GM23338 (cell line): ENCODE measurements at regions not wholly inside any gene's neighbourhood (a gene's known extent, or its start where the extent isn't known, plus 50 kb on each side); places are given as distances from the start of the nearest gene placed in this dataset.
A peak's percentile ranks its signal among the peaks of the same experiment; 100 is the strongest.

Source experiments
- ATAC-seq: fragments of 200-7000 bp; cut with Tn5 transposase; 3 replicates; pipeline ENCODE4 v1.9.1; 2020
- DNase-seq: peaks from one replicate; pipeline ENCODE4 v3.0.0-alpha.2; 2015; ENCODE audit warnings: low spot score
- H2AFZ ChIP-seq: fragments of 200-600 bp; sonication (generic); 2 replicates; pipeline ENCODE4 v1.8.0; 2016; ENCODE audit warnings: antibody characterized with exemption, mild to moderate bottlenecking, moderate library complexity
- H3F3A ChIP-seq: fragments of 200-600 bp; sonication (generic); replicated peaks from 2 replicates; pipeline ENCODE4 v1.8.0; 2017; ENCODE audit warnings: antibody characterized with exemption, mixed run types, low read depth
- H3K27ac ChIP-seq: fragments of 200-600 bp; sonication (generic); 2 replicates; pipeline ENCODE4 v1.6.1; 2016; ENCODE audit warnings: low read depth
- H3K27me3 ChIP-seq: fragments of 200-600 bp; sonication (generic); 2 replicates; pipeline ENCODE4 v1.8.0; 2016; ENCODE audit warnings: mild to moderate bottlenecking, mixed run types, moderate library complexity; ENCODE audit not compliant: insufficient read depth
- H3K36me3 ChIP-seq: fragments of 200-600 bp; sonication (generic); 2 replicates; pipeline ENCODE4 v1.8.0; 2016; ENCODE audit warnings: mild to moderate bottlenecking; ENCODE audit not compliant: insufficient read depth
- H3K4me1 ChIP-seq: fragments of 200-600 bp; sonication (generic); 2 replicates; pipeline ENCODE4 v1.8.0; 2016; ENCODE audit warnings: mild to moderate bottlenecking, moderate library complexity; ENCODE audit not compliant: insufficient read depth
- H3K4me2 ChIP-seq: fragments of 200-600 bp; sonication (generic); 2 replicates; pipeline ENCODE4 v1.7.1; 2017; ENCODE audit warnings: mixed run types
- H3K4me3 ChIP-seq: fragments of 200-600 bp; sonication (generic); 2 replicates; pipeline ENCODE4 v1.6.1; 2016; ENCODE audit warnings: mixed run types
- H3K79me2 ChIP-seq: fragments of 200-600 bp; sonication (generic); replicated peaks from 2 replicates; pipeline ENCODE4 v1.8.0; 2017; ENCODE audit warnings: mild to moderate bottlenecking; ENCODE audit not compliant: insufficient read depth
- H3K9me2 ChIP-seq: fragments of 200-600 bp; sonication (generic); 2 replicates; pipeline ENCODE4 v1.8.0; 2017; ENCODE audit not compliant: insufficient read depth
- H4K20me1 ChIP-seq: fragments of 200-600 bp; sonication (generic); replicated peaks from 2 replicates; pipeline ENCODE4 v1.8.0; 2017; ENCODE audit warnings: mild to moderate bottlenecking; ENCODE audit not compliant: insufficient read depth
- H3K27ac Mint-ChIP-seq: 2 replicates; pipeline ENCODE4 v1.8.0; 2020; ENCODE audit warnings: inconsistent platforms, mild to moderate bottlenecking, moderate library complexity, mixed read lengths
- H3K27me3 Mint-ChIP-seq: 3 replicates; pipeline ENCODE4 v1.8.0; 2022; ENCODE audit warnings: low read depth, mild to moderate bottlenecking, moderate library complexity, mixed read lengths, inconsistent platforms; ENCODE audit not compliant: insufficient read depth, poor library complexity
- H3K36me3 Mint-ChIP-seq: 3 replicates; pipeline ENCODE4 v1.8.0; 2021; ENCODE audit warnings: low read depth, mild to moderate bottlenecking, inconsistent platforms, moderate library complexity, mixed read lengths
- H3K4me1 Mint-ChIP-seq: 3 replicates; pipeline ENCODE4 v1.8.0; 2020; ENCODE audit warnings: mild to moderate bottlenecking, inconsistent platforms, mixed read lengths
- H3K4me3 Mint-ChIP-seq: 3 replicates; pipeline ENCODE4 v1.8.0; 2021; ENCODE audit warnings: moderate library complexity, mild to moderate bottlenecking, inconsistent platforms, mixed read lengths
- H3K9me3 Mint-ChIP-seq: 3 replicates; pipeline ENCODE4 v1.8.0; 2020; ENCODE audit warnings: moderate library complexity, mild to moderate bottlenecking, inconsistent platforms, mixed read lengths
- CREB1 ChIP-seq: fragments of 250-450 bp; sonication (Bioruptor Pico); IDR thresholded peaks from 2 replicates; pipeline ENCODE4 v1.5.0; 2020; ENCODE audit warnings: low read depth, mild to moderate bottlenecking, moderate library complexity
- CTCF ChIP-seq, 2 experiments: fragments of 200-600 bp in 1 of 2; sonication (generic) in 1 of 2; conservative IDR thresholded peaks; 2 replicates each; pipeline versions ENCODE4 v1.5.1 to v1.6.1; 2016 to 2017; ENCODE audit warnings: antibody characterized with exemption in 2 of 2, low read depth in 2 of 2, mild to moderate bottlenecking in 2 of 2, moderate library complexity in 1 of 2
- EZH2 ChIP-seq: fragments of 200-600 bp; sonication (generic); IDR thresholded peaks from one replicate; pipeline ENCODE4 v1.8.0; 2017; ENCODE audit warnings: antibody characterized with exemption, mild to moderate bottlenecking, low read depth; ENCODE audit not compliant: unreplicated experiment
- EZH2phosphoT487 ChIP-seq: fragments of 200-600 bp; sonication (generic); IDR thresholded peaks from one replicate; pipeline ENCODE4 v1.8.1; 2018; ENCODE audit warnings: antibody characterized with exemption; ENCODE audit not compliant: unreplicated experiment
- JUNB ChIP-seq: IDR thresholded peaks from one replicate; pipeline ENCODE4 v1.6.1; 2016; ENCODE audit warnings: antibody characterized with exemption; ENCODE audit not compliant: unreplicated experiment
- NANOG ChIP-seq: IDR thresholded peaks from 2 replicates; pipeline ENCODE4 v1.6.1; 2016; ENCODE audit warnings: antibody characterized with exemption, borderline replicate concordance
- POLR2AphosphoS5 ChIP-seq: IDR thresholded peaks from 2 replicates; pipeline ENCODE4 v1.6.1; 2016; ENCODE audit warnings: antibody characterized with exemption, low read depth
- STAT1 ChIP-seq: IDR thresholded peaks from one replicate; pipeline ENCODE4 v1.6.1; 2016; ENCODE audit warnings: antibody characterized with exemption; ENCODE audit not compliant: unreplicated experiment
- ZNF114 ChIP-seq: fragments of 250-450 bp; sonication (Bioruptor Pico); IDR thresholded peaks from 2 replicates; pipeline ENCODE4 v1.5.0; 2020; ENCODE audit warnings: mild to moderate bottlenecking, moderate library complexity
- ZNF331 ChIP-seq: fragments of 250-450 bp; sonication (Bioruptor Pico); IDR thresholded peaks from 2 replicates; pipeline ENCODE4 v1.5.0; 2020; ENCODE audit warnings: low read depth, mild to moderate bottlenecking, moderate library complexity
- ZNF462 ChIP-seq: fragments of 250-450 bp; sonication (Bioruptor Pico); IDR thresholded peaks from 2 replicates; pipeline ENCODE4 v1.5.0; 2020; ENCODE audit warnings: mild to moderate bottlenecking, moderate library complexity
- TF ChIP-seq, protein P1 (sequence below): IDR thresholded peaks from 2 replicates; pipeline ENCODE4 v1.6.1; 2016; ENCODE audit warnings: antibody characterized with exemption
- TF ChIP-seq, protein P2 (sequence below): IDR thresholded peaks from one replicate; pipeline ENCODE4 v1.6.1; 2018; ENCODE audit warnings: antibody characterized with exemption; ENCODE audit not compliant: unreplicated experiment

- no peak overlapping the region for H3K27ac Mint-ChIP-seq
- H3K27me3 ChIP-seq, result no peaks in the 10 kb centered on the region
- TF ChIP-seq, protein P1, sequence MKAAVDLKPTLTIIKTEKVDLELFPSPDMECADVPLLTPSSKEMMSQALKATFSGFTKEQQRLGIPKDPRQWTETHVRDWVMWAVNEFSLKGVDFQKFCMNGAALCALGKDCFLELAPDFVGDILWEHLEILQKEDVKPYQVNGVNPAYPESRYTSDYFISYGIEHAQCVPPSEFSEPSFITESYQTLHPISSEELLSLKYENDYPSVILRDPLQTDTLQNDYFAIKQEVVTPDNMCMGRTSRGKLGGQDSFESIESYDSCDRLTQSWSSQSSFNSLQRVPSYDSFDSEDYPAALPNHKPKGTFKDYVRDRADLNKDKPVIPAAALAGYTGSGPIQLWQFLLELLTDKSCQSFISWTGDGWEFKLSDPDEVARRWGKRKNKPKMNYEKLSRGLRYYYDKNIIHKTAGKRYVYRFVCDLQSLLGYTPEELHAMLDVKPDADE, result no peak
- TF ChIP-seq, protein P2, sequence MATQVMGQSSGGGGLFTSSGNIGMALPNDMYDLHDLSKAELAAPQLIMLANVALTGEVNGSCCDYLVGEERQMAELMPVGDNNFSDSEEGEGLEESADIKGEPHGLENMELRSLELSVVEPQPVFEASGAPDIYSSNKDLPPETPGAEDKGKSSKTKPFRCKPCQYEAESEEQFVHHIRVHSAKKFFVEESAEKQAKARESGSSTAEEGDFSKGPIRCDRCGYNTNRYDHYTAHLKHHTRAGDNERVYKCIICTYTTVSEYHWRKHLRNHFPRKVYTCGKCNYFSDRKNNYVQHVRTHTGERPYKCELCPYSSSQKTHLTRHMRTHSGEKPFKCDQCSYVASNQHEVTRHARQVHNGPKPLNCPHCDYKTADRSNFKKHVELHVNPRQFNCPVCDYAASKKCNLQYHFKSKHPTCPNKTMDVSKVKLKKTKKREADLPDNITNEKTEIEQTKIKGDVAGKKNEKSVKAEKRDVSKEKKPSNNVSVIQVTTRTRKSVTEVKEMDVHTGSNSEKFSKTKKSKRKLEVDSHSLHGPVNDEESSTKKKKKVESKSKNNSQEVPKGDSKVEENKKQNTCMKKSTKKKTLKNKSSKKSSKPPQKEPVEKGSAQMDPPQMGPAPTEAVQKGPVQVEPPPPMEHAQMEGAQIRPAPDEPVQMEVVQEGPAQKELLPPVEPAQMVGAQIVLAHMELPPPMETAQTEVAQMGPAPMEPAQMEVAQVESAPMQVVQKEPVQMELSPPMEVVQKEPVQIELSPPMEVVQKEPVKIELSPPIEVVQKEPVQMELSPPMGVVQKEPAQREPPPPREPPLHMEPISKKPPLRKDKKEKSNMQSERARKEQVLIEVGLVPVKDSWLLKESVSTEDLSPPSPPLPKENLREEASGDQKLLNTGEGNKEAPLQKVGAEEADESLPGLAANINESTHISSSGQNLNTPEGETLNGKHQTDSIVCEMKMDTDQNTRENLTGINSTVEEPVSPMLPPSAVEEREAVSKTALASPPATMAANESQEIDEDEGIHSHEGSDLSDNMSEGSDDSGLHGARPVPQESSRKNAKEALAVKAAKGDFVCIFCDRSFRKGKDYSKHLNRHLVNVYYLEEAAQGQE, result no peak
- TF ChIP-seq CREB1 (CRISPR knock-in tag) (no peak), EZH2phosphoT487 (no peak), JUNB (no peak), ZNF114 (CRISPR knock-in tag) (no peak), ZNF331 (CRISPR knock-in tag) (no peak), CTCF (conservative IDR thresholded peaks at IDR 0.05; ENCODE audit: low read depth in 2 of 2) (no peak), STAT1 (no peak), POLR2AphosphoS5 (no peak), NANOG (no peak), ZNF462 (CRISPR knock-in tag) (no peak), EZH2 (no peak)
- peaks cover 7% of the 10 kb centered on the region for H3K27me3 Mint-ChIP-seq
- no peaks in the 10 kb centered on the region for H4K20me1 ChIP-seq
- no peaks in the 10 kb centered on the region for H3K9me3 Mint-ChIP-seq
- H3K27ac ChIP-seq, result no peak overlapping the region
- peak overlapping the region; percentile 43; the same call in 1 of the 2 replicates for H2AFZ ChIP-seq
- no peaks in the 10 kb centered on the region for H3F3A ChIP-seq
- H3K4me1 Mint-ChIP-seq, result peaks cover 2% of the 10 kb centered on the region; the same call in 2 of the 3 replicates
- H3K4me1 ChIP-seq, result no peaks in the 10 kb centered on the region
- no peaks in the 10 kb centered on the region for H3K9me2 ChIP-seq
- H3K36me3 Mint-ChIP-seq, result no peaks in the 10 kb centered on the region
- H3K4me2 ChIP-seq, result no peak overlapping the region
- no peaks in the 10 kb centered on the region for H3K79me2 ChIP-seq
- ATAC-seq (no peak), DNase-seq (no peak)
- no peak overlapping the region for H3K4me3 ChIP-seq
- no peaks in the 10 kb centered on the region for H3K36me3 ChIP-seq
- no peak overlapping the region for H3K4me3 Mint-ChIP-seq
These were observed 142.6 kb downstream of the CEBPB start for GRCh38 chr20:50333131-50333670.
